ENCODE measurements at regions not wholly inside any gene's neighbourhood (a gene's known extent, or its start where the extent isn't known, plus 50 kb on each side); places are given as distances from the start of the nearest gene placed in this dataset.
"Not testable (repeated sequence)": the region's sequence is repeated elsewhere in the genome, so short reads cannot be mapped to it uniquely, and the experiment has no call there.

DNA sequence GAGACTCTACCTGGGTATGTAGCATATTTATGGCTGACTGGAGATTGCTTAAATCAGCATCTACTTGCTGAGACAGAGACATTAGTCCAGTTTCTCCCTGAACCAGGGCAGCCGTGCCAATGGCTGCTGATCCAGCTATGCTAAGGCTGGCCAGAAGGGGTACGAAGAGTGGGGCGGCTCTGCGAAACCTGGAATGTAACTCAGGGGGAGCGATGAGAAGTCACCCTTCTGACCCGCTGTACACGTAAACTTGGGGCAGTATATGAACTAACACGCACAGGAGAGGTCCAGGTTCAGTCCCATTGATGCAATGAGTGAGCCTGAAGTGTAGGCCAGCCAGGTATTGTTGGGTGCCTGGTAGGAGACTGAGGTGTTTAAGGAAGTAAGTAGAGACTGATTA lies 73.7 kb downstream of the PRR15 start:
- SMC1A ChIA-PET (ENCODE audit: uncharacterized antibody, unreplicated experiment), result interaction anchor here (1.1 kb wide), 1 partner anchor 425 kb away, joined by 3 read pairs; no protein-coding TSS in a partner anchor
- intact Hi-C loops (cut with micrococcal nuclease; ENCODE audit: unreplicated experiment), result no loop called here

DNA sequence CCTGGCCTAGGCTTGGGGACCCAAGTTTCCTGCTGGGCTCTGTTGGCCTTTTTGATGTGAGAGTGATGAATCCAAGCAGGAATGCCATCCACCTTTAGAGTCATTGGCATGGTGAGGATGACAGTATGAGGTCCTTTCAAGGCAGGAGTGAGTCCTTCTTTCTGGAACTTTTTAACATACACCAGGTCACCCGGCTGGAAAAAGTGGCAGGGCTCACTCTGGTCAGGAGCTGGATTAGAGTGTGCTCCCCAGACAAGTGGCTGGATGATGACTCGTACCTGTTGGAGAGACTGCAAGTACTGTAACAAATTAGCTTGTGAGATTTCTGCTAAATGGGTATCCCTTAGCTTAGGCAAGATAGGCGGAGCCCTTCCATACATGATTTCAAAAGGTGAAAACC lies 75.2 kb downstream of the PRR15 start:
- H3K27me3 ChIP-seq (replicated peaks in 1 of 2; ENCODE audit: control insufficient read depth in 2 of 2, insufficient read depth in 2 of 2, low read length in 1 of 2); DNase-seq (ENCODE audit: low read depth, low spot score); H3K9me3 ChIP-seq (replicated peaks; ENCODE audit: control insufficient read depth, insufficient read depth, low read length); H3K36me3 ChIP-seq (ENCODE audit: control insufficient read depth in 2 of 2, insufficient read depth in 2 of 2, low read length in 1 of 2); BruUV-seq (replicated peaks); intact Hi-C loops (cut with micrococcal nuclease; ENCODE audit: unreplicated experiment); SMC1A ChIA-PET (ENCODE audit: uncharacterized antibody, unreplicated experiment); ATAC-seq; H3K9ac ChIP-seq (ENCODE audit: control insufficient read depth, insufficient read depth, low read length); POLR2A ChIA-PET; RAD21 ChIA-PET (ENCODE audit: unreplicated experiment); FAIRE-seq; H3K27ac ChIP-seq (ENCODE audit: control insufficient read depth, insufficient read depth); H3K4me2 ChIP-seq (ENCODE audit: control insufficient read depth, insufficient read depth); H2AFZ ChIP-seq (ENCODE audit: control insufficient read depth, low read depth, low read length); H3K4me1 ChIP-seq (ENCODE audit: control insufficient read depth, insufficient read depth, low read length); H3K79me2 ChIP-seq (ENCODE audit: control insufficient read depth, insufficient read depth, low read length); H3K4me3 ChIP-seq; H4K20me1 ChIP-seq (ENCODE audit: control insufficient read depth, insufficient read depth): not testable (repeated sequence)
- WGBS (ENCODE audit: insufficient coverage, insufficient replicate concordance, low lambda C conversion rate, missing lambda C conversion rate), result 41% methylated on average over 3 of the region's 3 CpGs
- in situ Hi-C loops (cut with MboI), result loop anchor here (25.0 kb wide), 1 partner anchor 423 kb away; no protein-coding TSS in a partner anchor
- CTCF ChIA-PET, result interaction anchor here (1.5 kb wide), 1 partner anchor 282 kb away, joined by 5 read pairs; no protein-coding TSS in a partner anchor

More for the DNA sequence above, 73.7 kb downstream of the PRR15 start:
- H3K9ac ChIP-seq (ENCODE audit: control insufficient read depth, insufficient read depth, low read length), result no peak overlapping the region
- H3K4me2 ChIP-seq (ENCODE audit: control insufficient read depth, insufficient read depth), result no peak overlapping the region
- WGBS (ENCODE audit: insufficient coverage, insufficient replicate concordance, low lambda C conversion rate, missing lambda C conversion rate), result 81% methylated on average over 8 of the region's 8 CpGs
- BruUV-seq (replicated peaks), result no TSS peak
- no peak for DNase-seq (ENCODE audit: low read depth, low spot score)
- no peaks in the 10 kb centered on the region; a peak in 1 of 4 replicates for H3K27me3 ChIP-seq (replicated peaks in 1 of 2; ENCODE audit: control insufficient read depth in 2 of 2, insufficient read depth in 2 of 2, low read length in 1 of 2)
- H3K9me3 ChIP-seq (replicated peaks; ENCODE audit: control insufficient read depth, insufficient read depth, low read length), result no peaks in the 10 kb centered on the region
- no peak overlapping the region for H3K27ac ChIP-seq (ENCODE audit: control insufficient read depth, insufficient read depth)
- ChIA-PET POLR2A (no interaction called here), RAD21 (ENCODE audit: unreplicated experiment) (interaction anchor here (2.0 kb wide), 1 partner anchor 284 kb away, joined by 5 read pairs; no protein-coding TSS in a partner anchor), CTCF (no interaction called here)
- H3K36me3 ChIP-seq (ENCODE audit: control insufficient read depth in 2 of 2, insufficient read depth in 2 of 2, low read length in 1 of 2), result no peaks in the 10 kb centered on the region
- H3K4me3 ChIP-seq, result no peak overlapping the region
- no peaks in the 10 kb centered on the region for H3K79me2 ChIP-seq (ENCODE audit: control insufficient read depth, insufficient read depth, low read length)
- FAIRE-seq, result no peak
- in situ Hi-C loops (cut with MboI), result loop anchor here (25.0 kb wide), 1 partner anchor 425 kb away; no protein-coding TSS in a partner anchor
- H3K4me1 ChIP-seq (ENCODE audit: control insufficient read depth, insufficient read depth, low read length), result no peaks in the 10 kb centered on the region
- H2AFZ ChIP-seq (ENCODE audit: control insufficient read depth, low read depth, low read length), result no peak overlapping the region
- ATAC-seq, result no peak
- TF ChIP-seq, protein P1, sequence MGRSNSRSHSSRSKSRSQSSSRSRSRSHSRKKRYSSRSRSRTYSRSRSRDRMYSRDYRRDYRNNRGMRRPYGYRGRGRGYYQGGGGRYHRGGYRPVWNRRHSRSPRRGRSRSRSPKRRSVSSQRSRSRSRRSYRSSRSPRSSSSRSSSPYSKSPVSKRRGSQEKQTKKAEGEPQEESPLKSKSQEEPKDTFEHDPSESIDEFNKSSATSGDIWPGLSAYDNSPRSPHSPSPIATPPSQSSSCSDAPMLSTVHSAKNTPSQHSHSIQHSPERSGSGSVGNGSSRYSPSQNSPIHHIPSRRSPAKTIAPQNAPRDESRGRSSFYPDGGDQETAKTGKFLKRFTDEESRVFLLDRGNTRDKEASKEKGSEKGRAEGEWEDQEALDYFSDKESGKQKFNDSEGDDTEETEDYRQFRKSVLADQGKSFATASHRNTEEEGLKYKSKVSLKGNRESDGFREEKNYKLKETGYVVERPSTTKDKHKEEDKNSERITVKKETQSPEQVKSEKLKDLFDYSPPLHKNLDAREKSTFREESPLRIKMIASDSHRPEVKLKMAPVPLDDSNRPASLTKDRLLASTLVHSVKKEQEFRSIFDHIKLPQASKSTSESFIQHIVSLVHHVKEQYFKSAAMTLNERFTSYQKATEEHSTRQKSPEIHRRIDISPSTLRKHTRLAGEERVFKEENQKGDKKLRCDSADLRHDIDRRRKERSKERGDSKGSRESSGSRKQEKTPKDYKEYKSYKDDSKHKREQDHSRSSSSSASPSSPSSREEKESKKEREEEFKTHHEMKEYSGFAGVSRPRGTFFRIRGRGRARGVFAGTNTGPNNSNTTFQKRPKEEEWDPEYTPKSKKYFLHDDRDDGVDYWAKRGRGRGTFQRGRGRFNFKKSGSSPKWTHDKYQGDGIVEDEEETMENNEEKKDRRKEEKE (IDR thresholded peaks at IDR 0.05), result no peak
- no peak for TF ChIP-seq ASH2L (IDR thresholded peaks at IDR 0.05; ENCODE audit: borderline replicate concordance, low read depth)
- TF ChIP-seq SUZ12 (IDR thresholded peaks at IDR 0.05; ENCODE audit: unreplicated experiment), result no peak
- no peak for TF ChIP-seq CBX3 (IDR thresholded peaks at IDR 0.05; ENCODE audit: borderline replicate concordance, low read depth)
- no peaks in the 10 kb centered on the region for H4K20me1 ChIP-seq (ENCODE audit: control insufficient read depth, insufficient read depth)

Data from GM12878 (cell line).